ENCODE measurements at regions not wholly inside any gene's neighbourhood (a gene's known extent, or its start where the extent isn't known, plus 50 kb on each side); places are given as distances from the start of the nearest gene placed in this dataset.
A peak's percentile ranks its signal among the peaks of the same experiment; 100 is the strongest.
"Not testable (repeated sequence)": the region's sequence is repeated elsewhere in the genome, so short reads cannot be mapped to it uniquely, and the experiment has no call there.

DNA sequence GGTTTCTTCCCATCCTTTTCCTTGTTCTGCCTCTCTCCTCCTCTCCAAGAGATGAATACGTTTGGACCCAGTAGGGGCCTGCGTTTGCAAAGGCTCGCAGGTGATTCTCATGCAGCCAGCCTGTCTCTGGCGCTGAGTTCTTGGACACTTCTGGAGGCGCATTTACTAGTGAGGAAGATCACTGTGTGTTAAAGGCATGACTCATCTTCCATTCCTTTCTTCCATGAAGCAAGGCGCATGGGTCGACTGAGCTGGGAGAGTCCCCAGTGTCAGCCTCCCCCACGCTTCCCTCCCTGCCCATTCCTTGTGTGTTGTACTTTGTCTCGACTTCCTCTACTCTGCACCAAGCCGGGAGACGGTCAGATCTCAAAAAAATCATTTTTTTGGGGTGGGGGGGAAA, 159.9 kb upstream of the EEF2KMT start:
- H3K9ac ChIP-seq = no peak overlapping the region
- in situ Hi-C loops (cut with MboI) = no loop called here
- no peaks in the 10 kb centered on the region for H3K9me3 ChIP-seq (ENCODE audit: low read depth)
- H3K9me2 ChIP-seq (ENCODE audit: insufficient read depth) = no peaks in the 10 kb centered on the region
- H3K79me2 ChIP-seq (ENCODE audit: insufficient read depth) = no peaks in the 10 kb centered on the region
- no peak overlapping the region for H3K4me2 ChIP-seq (ENCODE audit: unreplicated experiment)
- H3K4me3 ChIP-seq = no peak overlapping the region
- DNase-seq = no peak
- no peaks in the 10 kb centered on the region for H4K20me1 ChIP-seq (ENCODE audit: insufficient read depth)
- H3K4me1 ChIP-seq (ENCODE audit: insufficient read depth) = no peaks in the 10 kb centered on the region
- H3K27me3 ChIP-seq (replicated peaks; ENCODE audit: insufficient read depth) = no peaks in the 10 kb centered on the region
- H3F3A ChIP-seq (ENCODE audit: insufficient read depth) = no peaks in the 10 kb centered on the region
- 26 to 33% methylated on average over 11 of the region's 11 CpGs for WGBS, 2 experiments (ENCODE audit: low coverage in 1 of 2, low lambda C conversion rate in 2 of 2, missing lambda C conversion rate in 2 of 2)
- TF ChIP-seq EZH2 (IDR thresholded peaks at IDR 0.05; ENCODE audit: insufficient read depth, poor library complexity, severe bottlenecking) (no peak), EZH2phosphoT487 (IDR thresholded peaks at IDR 0.05; ENCODE audit: insufficient read depth, low read depth) (no peak)
- no peaks in the 10 kb centered on the region for H3K36me3 ChIP-seq (ENCODE audit: low read depth)
- no peak overlapping the region for H3K27ac ChIP-seq
- H2AFZ ChIP-seq = no peak overlapping the region

DNA sequence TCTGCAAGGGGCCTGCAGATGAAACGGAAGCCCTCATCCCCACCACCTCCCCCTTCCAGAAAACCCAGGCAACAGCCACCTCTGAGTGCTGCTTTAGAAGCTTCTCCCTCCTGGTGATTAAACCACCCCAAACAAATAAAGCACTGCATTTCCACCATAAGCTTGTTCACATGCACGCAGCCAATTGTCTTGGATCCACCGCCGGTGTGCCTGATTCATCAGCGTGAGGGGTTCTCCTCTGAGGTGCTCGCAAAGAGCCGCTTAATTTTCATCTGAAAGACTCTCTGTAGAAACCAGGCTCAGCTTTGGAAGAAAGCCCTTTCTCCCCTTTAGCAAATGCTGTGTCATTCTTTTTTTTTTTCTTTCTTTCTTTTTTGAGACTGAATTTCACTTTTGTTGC, 155.2 kb upstream of the EEF2KMT start:
- Histone ChIP-seq H3K9me3 (ENCODE audit: low read depth) (no peaks in the 10 kb centered on the region), H3K9me2 (ENCODE audit: insufficient read depth) (no peaks in the 10 kb centered on the region), H3K4me3 (no peak overlapping the region), H3K36me3 (ENCODE audit: low read depth) (no peaks in the 10 kb centered on the region), H3K27me3 (replicated peaks; ENCODE audit: insufficient read depth) (no peaks in the 10 kb centered on the region), H3K27ac (no peak overlapping the region), H2AFZ (no peak overlapping the region), H3K9ac (no peak overlapping the region), H4K20me1 (ENCODE audit: insufficient read depth) (no peaks in the 10 kb centered on the region), H3K79me2 (ENCODE audit: insufficient read depth) (no peaks in the 10 kb centered on the region), H3F3A (ENCODE audit: insufficient read depth) (no peaks in the 10 kb centered on the region), H3K4me1 (ENCODE audit: insufficient read depth) (no peaks in the 10 kb centered on the region), H3K4me2 (ENCODE audit: unreplicated experiment) (no peak overlapping the region)
- DNase-seq = no peak
- TF ChIP-seq EZH2 (IDR thresholded peaks at IDR 0.05; ENCODE audit: insufficient read depth, poor library complexity, severe bottlenecking) (no peak), EZH2phosphoT487 (IDR thresholded peaks at IDR 0.05; ENCODE audit: insufficient read depth, low read depth) (no peak)
- WGBS, 2 experiments (ENCODE audit: low coverage in 1 of 2, low lambda C conversion rate in 2 of 2, missing lambda C conversion rate in 2 of 2) = 6 to 13% methylated on average over 7 of the region's 7 CpGs
- in situ Hi-C loops (cut with MboI) = no loop called here

DNA sequence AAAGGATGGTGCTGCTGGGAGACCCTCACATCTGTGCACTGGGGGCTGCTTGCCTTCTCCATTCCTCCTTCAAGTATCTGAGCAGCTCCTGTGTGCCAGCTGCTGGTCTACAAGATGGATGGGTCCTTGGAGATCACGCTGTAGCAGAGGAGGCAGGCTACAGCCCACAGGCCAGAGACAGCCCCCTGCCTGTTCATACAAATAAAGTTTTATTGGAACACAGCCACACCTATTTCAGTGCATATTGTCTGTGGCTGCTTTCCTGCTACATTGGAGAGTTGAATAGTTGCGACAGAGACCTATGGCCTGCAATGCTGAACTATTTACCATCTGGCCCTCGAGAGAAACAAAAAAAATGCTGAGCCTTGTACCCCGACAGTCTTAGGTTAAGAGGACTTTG, 149.8 kb upstream of the EEF2KMT start:
- not testable (repeated sequence) for H3K4me1 ChIP-seq (ENCODE audit: insufficient read depth); H3K9ac ChIP-seq; H3K9me3 ChIP-seq (ENCODE audit: low read depth); H3F3A ChIP-seq (ENCODE audit: insufficient read depth); H3K4me2 ChIP-seq (ENCODE audit: unreplicated experiment); H3K79me2 ChIP-seq (ENCODE audit: insufficient read depth); H3K36me3 ChIP-seq (ENCODE audit: low read depth); H3K27me3 ChIP-seq (replicated peaks; ENCODE audit: insufficient read depth); H3K9me2 ChIP-seq (ENCODE audit: insufficient read depth); H2AFZ ChIP-seq; H4K20me1 ChIP-seq (ENCODE audit: insufficient read depth); H3K4me3 ChIP-seq; DNase-seq; H3K27ac ChIP-seq
- in situ Hi-C loops (cut with MboI) = loop anchor here (25.0 kb wide), 1 partner anchor 1390 kb away; no protein-coding TSS in a partner anchor
- WGBS, 2 experiments (ENCODE audit: low coverage in 1 of 2, low lambda C conversion rate in 2 of 2, missing lambda C conversion rate in 2 of 2) = 15 to 23% methylated on average over 4 of the region's 4 CpGs

DNA sequence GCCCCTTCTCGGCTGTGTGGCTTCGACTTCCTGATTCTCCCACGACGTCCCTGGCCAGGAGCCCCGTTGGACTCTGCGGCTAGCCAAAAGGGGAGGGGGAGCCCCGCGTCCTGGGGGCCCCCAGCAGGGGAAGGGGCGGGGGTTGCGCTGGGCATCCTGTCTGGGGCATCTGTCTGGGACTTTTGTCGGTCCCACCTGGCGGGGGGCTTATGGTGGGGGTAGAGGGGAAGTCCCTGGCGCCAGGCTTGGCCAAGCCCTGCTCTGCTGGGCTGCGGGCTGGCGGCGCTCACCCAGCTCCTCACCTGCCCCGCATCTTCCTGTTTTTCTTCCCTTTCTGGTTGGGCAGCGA, 142.7 kb upstream of the EEF2KMT start:
- not testable (repeated sequence) for H3K9me3 ChIP-seq (ENCODE audit: low read depth); H3K79me2 ChIP-seq (ENCODE audit: insufficient read depth); DNase-seq; H2AFZ ChIP-seq; H3K9ac ChIP-seq; H3K36me3 ChIP-seq (ENCODE audit: low read depth); H3K9me2 ChIP-seq (ENCODE audit: insufficient read depth); H4K20me1 ChIP-seq (ENCODE audit: insufficient read depth); H3K27ac ChIP-seq; H3K4me2 ChIP-seq (ENCODE audit: unreplicated experiment); H3K4me3 ChIP-seq; H3K4me1 ChIP-seq (ENCODE audit: insufficient read depth); H3F3A ChIP-seq (ENCODE audit: insufficient read depth); H3K27me3 ChIP-seq (replicated peaks; ENCODE audit: insufficient read depth)
- WGBS, 2 experiments (ENCODE audit: low coverage in 1 of 2, low lambda C conversion rate in 2 of 2, missing lambda C conversion rate in 2 of 2) = 2 to 20% methylated on average over 1 to 10 of the region's 18 CpGs
- in situ Hi-C loops (cut with MboI) = loop anchor here (25.0 kb wide), 1 partner anchor 1397 kb away; no protein-coding TSS in a partner anchor

DNA sequence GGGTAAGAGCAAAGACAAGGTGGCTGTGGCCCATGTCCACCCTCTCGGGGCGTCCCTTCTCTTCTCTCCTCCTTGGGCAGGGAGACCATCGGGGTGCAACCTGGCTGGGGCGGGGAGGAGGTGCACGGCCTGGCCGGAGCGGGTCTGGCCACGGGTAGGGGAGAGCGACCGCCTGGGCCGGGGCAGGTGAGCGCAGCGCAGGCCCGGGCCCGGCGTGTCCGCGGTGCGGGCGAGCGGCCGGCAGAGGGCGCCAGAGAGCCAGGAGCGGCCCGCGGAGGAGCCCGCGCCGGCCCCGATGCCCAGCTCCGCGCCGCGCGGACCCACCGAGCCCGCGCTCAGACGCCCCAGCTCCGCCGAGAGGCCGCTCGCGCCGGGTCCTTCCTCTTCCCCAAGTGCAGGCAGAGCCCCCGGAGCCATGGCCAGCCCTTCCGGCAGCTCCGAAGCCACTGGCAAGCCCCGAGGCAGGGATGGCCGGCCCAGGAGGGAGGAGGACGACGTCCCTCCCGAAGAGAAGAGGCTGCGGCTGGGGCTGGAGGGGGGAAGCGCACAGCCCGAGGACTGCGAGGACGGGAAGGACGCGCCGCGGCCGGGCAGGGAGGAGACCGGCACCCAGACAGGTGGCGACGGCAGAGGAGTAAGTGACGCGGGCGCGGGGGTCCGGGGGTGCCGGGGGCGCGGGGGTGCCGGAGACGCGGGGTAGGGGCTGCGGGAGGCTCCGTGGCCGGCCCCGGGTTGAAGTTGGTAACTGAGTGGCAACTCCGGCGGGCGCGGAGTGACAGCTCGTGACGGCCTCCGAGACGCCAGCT, 142.1 kb upstream of the EEF2KMT start:
- not testable (repeated sequence) for H4K20me1 ChIP-seq (ENCODE audit: insufficient read depth); H3K4me3 ChIP-seq; H3K4me2 ChIP-seq (ENCODE audit: unreplicated experiment); H2AFZ ChIP-seq; H3K4me1 ChIP-seq (ENCODE audit: insufficient read depth); H3K36me3 ChIP-seq (ENCODE audit: low read depth); H3K9me2 ChIP-seq (ENCODE audit: insufficient read depth); H3K9ac ChIP-seq; H3F3A ChIP-seq (ENCODE audit: insufficient read depth); H3K79me2 ChIP-seq (ENCODE audit: insufficient read depth); H3K27me3 ChIP-seq (replicated peaks; ENCODE audit: insufficient read depth); H3K27ac ChIP-seq; H3K9me3 ChIP-seq (ENCODE audit: low read depth)
- WGBS, 2 experiments (ENCODE audit: low coverage in 1 of 2, low lambda C conversion rate in 2 of 2, missing lambda C conversion rate in 2 of 2) = 2 to 3% methylated on average over 26 to 50 of the region's 89 CpGs
- peak; percentile 28 for DNase-seq
- in situ Hi-C loops (cut with MboI) = loop anchor here (25.0 kb wide), 1 partner anchor 1398 kb away; no protein-coding TSS in a partner anchor

Data from GM23248 (cell line).